ENCODE measurements at regions not wholly inside any gene's neighbourhood (a gene's known extent, or its start where the extent isn't known, plus 50 kb on each side); places are given as distances from the start of the nearest gene placed in this dataset.

DNA sequence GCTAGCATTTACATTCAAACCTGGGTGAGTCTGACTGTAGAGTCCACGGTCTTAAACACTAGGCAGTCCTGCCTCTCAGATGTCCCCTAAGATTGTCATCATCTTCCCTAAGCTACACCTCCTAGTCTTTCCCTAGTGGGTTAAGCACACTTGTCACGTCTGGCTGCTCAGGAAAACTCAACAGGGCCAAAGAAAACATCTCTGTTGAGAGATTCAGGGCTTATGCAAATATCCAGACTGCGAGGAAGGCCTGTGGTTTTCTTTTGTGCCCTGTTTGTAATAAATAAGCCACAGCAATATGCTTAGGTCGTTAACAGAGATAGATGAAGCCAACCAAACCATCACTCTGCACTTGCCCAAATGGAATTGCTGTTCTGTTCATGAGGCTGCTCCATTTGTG, 472.6 kb upstream of the DEPDC1 start:
- no peak for DNase-seq

DNA sequence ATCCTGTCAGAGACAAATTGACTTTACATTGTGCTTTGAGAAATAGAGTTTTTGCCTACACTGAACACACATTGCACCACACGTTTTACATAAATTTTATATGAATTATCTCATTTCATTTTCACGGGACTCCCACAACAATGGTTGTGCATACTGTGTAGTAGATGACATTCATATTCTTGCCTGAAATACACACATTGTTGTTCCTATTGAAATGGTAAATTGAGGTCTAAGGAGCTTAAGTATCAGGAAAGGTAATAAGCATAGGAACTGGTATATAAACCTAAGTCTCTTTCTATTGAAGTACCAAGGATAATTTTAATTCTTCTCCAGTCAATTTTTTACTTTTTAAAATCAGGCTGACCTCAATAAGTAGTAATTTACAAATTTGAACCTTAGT, 473.7 kb upstream of the DEPDC1 start:
- DNase-seq = no peak

DNA sequence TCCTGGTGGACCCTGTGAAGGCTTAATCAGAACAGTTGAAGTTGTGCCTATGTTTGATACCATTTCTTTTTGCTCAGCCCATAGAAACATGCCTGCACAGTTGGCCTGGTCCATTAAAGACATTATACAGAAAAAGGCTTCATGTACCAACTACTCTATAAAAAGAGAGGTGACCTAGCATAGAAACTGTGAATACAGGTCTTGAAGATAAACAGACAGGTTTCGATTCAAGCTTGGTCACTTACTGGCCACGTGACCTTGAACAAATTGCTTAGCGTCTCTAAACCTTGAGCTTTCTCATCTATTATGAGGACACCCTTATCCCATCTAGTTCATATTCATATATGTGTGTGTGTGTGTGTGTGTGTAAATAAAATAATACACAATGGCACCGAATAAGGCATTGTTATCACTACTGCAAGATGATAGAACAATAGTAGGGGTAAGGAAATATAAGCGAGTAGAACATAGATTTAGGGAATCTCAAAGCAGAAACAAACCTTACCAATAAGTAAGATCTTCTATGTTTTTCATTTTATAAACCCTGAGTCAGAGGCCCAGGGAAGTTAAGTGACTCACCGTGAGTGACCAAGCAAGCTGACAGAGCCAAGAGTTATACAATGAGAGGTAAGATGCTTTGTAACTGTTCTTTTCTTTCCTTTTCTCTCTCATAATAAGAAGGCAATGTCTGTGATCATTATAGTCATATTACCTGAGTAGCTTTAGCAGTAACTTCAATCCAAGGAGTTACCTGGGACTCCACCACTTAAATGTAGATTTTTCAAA, 476.8 kb upstream of the DEPDC1 start:
- peak; percentile 41 for DNase-seq

DNA sequence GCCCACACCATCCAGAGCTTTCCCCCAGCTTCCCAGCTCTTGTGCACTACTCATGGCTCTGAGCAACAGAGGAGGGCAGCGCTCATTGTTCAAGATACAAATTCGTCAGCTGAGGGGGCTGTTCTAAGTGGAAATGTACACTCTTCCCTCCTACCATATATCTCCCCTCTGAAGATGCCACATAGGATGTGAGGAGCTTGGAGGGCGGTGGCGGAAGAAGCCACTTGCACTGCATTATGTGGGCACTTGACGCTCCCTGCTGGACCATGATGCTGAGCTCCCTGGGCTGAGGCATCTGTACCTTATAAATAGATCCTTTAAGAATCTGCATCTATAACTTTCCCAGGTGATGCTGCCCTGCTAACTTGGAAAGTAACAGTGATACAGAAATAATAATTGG, 477.6 kb upstream of the DEPDC1 start:
- no peak for DNase-seq

DNA sequence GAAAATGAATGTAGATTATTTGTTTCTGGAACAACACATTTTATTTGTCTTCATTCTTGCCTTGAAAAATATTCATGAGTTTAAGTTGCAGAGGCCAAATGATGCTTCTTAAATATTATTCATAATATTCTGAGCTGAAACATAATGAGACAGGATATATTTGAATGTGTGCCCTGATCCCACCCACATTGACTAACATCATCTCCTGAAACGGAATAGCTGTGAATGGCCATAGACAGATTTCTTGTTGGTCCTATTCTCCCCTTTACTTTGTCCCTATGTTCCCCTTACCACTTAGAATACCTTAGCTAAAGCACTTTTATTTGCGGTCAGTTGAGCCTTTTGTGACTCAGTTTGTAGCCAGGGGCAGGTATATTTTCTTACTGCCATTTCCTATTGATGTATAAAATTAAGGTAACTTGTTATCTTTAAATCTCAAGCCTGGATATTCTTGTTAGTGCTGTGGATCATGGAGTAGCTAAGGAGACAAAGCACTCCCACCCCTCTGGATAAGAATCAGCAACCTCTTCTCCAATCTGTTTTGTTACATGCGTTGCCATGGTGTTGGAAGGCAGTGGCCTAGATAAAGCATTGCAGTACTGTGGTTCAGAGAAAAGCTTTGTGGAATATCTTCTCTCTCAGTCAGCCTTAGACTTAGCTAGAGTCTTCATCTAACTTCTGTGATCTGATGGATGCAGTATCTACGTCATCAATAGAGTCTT, 478.5 kb upstream of the DEPDC1 start:
- DNase-seq = no peak

DNA sequence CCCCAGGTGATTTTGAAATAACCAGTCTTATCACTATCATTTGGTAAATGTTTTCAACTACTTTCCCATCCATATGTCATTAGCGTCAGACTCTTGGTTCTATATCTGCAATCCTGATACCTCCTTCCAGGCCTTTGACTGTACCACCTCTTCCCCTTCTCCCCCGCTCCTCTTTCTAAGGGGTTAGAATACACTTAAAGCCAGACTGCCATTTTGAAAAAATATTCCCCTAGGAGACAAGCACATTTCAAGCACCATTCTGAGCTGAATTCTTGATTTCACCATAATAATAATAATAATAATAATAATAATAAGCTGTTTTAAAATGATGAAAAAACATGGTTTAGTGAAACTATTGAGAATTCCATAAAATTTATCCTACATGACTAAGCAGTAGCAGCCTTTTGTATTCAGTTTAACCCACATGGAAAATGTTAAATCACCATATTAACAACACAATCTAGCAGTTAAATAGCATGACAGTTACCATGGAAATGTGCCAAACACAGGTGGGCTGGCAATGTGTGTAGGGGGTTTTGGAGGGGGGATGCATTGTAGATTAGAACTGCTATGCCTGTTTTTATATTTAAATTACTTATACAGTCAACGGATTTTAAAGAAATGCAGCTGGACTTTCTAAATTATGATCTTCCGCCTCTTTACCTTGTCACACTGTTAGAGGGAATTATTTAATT, 480.2 kb upstream of the DEPDC1 start:
- DNase-seq = no peak

DNA sequence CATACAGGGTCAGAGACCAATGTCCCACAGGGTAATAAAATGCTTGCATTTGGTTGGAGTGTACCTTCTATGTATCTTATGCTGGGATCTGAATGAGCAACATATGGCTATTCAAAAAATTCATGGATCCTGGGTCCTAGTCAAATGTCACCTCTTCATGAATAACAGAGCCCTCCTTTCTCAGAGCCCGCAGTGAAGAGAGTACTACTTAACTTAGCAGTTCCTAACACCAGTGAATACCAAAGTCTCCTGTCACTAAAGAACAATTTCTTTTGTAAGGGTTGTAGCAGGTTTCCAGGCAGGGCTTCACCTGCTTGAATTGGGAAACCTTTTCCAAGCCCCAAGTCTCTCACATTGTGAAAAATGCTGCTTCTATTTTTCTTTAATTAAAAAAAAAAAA, 483.0 kb upstream of the DEPDC1 start:
- no peak for DNase-seq

DNA sequence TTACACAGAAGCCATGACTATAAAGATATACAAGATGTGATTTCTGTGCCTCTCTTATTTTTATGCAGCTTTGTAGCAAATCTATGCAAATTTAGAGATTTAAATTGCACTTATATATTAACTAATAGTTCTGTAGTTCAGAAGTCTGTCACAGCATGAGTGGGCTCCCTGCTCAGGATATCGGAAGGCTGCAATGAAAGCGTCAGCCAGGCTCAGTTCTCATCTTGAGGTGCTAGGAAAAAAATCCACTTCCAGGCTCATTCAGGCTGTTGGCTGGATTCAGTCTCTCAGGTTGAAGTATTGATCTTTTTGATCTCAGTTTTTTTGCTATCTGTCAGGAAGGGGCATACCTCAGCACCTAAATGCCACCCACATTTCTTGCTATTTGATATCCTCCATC, 487.4 kb upstream of the DEPDC1 start:
- DNase-seq = no peak

DNA sequence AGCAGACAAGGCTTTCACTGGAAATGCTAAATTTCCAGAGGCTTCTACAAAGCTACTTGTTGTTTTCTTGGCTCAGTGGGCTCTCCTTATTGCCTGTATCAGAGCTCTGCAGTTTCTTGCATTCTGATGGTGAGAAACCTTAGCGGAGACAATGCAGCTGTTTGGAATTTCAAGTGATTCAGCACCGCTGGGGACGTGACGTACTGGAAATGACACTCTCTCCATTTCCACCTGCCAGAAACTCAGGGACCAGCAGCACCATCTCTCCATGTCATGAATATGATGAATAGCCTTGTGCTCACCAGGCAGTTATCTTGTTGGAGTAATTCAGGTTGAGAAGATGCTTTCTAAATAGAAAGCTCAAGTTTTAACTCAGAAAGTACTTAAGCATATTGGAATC, 497.2 kb upstream of the DEPDC1 start:
- no peak for DNase-seq

DNA sequence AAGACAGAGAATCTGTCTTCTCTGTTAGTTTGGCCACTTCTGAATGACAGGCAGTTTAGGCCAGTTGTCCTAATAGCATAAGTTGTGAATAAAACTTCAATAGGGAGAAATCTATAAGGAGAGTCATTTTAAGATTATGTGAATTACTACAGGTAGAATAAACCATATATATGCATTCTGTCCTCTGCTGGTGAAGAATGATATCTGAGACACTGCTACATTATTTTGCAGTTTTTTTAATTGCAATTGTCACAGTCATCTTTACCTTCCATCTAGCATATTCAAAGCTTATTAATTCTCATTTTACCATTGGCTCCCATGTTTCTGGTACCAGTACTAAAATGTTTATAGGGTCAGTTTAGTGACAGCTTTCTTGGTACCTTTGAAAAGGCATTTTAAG, 519.6 kb upstream of the DEPDC1 start:
- DNase-seq = no peak

DNA sequence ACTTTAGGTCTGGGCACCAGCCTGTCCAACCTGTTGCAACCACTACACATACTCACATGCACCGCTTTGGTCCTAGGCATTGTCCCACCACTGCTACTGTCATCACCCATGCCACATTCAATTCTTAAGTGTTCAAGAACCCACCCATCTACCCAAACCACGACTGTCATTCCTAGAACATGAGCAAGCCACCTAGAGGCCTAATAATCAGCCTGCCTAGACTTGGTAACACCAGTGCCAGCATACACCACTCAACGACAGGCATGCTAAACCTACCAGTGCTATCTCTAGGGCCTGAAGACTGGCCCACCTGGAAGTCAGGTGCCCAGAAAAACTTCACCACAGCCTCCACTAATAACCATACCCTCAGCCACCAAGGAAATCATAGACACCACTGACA, 532.8 kb upstream of the DEPDC1 start:
- no peak for DNase-seq

DNA sequence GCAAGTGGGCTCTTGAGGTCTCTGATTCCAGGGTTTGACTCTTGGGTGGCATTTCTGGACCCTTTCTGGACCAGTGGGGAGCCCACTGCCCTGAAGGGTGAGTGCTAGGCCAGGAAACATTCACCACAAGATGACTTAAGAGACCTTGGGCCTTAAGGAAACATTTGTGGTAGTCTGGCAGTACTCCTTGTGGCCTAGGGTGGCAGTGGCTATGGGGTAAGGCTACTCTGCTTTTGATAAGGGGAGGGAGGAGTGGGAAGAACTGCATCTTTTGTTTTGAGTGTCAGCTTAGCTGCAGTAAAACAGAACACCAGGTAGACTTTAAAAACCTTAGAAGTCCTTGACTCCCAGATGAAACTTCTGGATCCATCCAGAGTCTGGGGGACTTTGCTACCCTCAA, 529.3 kb upstream of the LRRC7 start:
- DNase-seq = no peak

DNA sequence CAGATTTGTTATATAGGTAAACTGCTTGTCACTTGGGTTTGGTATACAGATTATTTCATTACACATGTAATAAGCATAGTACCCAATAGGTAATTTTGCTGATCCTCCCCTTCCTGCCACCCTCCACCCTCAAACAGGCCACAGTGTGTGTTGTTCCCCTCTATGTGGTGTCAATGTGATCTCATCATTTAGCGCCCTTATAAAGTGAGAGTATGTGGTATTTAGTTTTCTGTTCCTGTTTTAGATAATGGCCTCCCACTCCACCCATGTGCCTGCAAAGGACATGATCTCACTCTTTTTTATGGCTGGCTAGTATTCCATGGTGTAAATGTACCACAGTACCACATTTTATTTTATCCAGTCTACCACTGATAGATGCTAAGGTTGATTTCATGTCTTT, 522.1 kb upstream of the LRRC7 start:
- no peak for DNase-seq

DNA sequence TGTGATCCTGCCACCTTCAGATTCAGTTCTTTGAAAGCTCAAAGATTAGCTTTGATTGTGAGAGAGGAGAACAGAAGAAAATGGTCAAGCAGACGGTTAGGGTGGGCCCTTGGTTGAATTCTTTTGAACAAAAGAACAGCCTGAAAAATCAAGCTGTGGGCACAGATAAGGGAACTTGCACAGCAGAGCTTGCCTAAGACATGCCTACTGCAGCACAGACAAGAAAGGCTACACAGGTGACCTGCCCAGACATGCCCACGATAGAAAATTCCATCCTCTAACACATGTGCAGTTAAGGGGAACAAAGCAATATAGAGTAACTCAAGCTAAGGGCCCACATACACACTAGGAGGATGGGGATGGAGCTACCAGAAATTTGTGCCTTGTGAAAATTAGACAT, 512.5 kb upstream of the LRRC7 start:
- no peak for DNase-seq

DNA sequence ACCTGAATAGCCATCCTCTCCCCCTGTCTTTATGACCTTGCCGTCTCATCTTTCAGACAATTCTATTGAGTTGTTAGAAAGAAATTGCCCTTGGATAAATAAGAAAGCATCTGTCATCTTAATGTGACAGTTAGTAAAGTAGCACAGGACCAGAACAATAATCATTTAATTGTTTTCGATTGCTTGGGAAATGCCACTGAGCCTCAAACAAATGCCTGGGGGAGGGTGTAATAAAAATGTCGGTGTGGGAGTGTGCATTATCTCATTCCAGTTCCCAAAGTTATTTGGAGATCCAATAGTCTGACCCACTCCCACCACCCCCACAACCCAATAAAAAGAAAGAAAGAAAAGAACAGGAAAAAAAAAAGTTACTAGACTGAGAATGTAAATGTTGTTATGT, 509.3 kb upstream of the LRRC7 start:
- no peak for DNase-seq

DNA sequence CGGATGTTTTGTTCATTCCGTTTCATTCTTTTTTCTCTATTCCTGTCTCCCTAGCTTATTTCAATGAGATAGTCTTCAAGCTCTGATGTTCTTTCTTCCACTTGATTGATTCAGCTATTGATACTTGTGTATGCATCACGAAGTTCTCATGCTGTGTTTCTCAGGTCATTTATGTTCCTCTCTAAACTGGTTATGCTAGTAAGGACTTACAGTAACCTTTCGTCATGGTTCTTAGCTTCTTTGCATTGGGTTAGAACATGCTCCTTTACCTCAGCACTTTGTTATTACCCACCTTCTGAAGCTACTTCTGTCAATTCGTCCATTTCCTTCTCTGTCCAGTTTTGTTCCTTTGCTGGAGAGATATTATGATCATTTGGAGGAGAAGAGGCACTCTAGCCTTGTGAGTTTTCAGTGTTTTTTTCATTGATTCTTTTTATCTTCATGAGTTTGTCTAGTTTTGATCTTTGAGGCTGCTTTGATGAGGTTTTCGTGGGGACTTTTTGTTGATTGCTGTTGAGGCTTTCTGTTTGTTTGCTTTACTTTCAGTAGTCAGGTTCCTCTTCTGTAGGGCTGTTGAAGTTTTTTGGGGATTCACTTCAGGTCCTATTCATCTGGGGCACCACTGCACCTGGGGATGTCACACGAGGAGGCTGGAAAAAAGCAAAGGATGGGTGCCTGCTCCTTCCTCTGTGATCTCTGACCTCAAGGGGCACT, 496.9 kb upstream of the LRRC7 start:
- DNase-seq = no peak

DNA sequence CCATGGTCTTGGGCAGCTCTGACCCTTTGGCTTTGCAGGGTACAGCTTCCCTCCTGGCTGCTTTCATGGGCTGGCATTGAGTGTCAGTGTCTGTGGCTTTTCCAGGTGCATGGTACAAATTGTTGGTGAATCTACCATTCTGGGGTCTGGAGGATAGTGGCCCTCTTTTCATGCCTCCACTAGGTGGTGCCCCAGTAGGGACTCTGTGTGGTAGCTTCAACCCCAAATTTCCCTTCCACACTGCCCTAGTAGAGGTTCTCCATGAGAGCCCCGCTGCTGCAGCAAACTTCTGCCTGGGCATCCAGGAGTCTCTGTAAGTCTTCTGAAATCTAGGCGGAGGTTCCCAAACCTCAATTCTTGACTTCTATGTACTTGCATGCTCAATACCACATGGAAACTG, 494.5 kb upstream of the LRRC7 start:
- no peak for DNase-seq

DNA sequence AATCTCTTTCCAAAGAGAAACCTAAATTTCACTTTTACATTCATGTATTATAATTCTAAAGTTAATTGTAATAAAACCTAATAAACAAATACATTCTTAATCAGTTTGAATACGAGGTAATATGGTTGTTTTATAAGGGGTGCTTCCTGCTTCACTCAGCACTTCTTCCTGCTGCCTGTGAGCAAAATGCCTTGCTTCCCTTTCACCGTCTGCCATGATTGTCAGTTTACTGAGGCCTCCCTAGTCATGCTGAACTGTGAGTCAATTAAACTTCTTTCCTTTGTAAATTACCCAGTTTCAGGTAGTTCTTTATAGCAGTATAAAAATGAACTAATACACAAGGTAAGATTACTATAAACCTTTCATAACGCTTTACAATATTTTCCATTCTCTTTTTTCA, 491.1 kb upstream of the LRRC7 start:
- no peak for DNase-seq

DNA sequence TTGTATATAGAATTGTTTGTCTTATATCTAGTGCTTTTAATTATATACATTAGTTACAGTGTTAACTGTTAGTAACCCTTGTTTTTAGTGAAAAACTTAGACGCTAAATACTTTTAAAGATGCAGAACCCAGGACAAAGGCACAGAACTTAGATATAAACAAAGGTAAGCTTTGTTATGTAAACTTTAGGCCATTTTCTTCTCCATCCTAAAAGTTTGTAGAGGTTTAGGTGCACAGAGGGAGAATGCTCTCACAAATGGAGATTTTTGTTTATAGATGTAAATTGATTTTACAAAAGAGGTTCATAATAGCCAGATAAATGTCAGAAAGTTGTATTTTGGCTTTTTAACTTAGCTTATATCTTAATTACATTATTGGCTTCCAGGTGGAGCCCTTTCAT, 490.5 kb upstream of the LRRC7 start:
- DNase-seq = no peak

DNA sequence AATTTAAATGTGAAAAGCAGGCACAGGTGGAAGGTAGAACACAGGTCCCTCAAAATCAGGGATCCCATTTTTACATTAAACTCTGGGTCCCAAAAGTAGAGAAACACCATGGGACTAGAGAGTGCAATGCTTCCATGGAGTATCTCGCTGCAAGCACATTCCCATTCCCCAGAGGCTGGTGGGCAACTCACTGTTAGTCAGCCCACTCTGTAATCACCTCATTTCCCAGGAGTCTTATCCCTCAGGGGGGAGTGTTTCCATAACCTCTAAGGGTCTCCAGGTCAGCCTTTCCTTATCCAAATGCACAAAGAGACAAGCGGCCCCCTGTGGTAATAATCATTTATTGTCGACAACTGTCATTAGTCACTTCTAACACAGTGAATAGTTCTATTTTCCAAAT, 490.1 kb upstream of the LRRC7 start:
- no peak for DNase-seq

DNA sequence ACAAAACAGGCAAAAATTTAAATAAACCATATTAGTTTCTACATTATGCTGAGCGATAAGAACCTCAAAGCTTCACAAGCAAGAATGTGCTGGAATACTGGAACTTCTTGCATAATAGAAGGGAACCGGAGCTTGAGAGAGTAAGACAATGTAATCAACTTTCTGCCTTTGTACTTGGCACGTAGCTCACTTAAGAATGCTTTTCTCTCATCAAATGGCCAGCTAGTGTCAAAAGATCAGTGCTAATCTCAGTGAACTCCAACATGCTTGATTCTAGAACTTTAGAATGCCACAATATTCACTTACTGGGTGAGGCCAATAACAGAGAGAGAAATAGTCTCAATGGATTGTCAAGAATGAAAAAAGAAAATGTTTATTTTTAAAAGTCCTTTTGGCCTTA, 486.1 kb upstream of the LRRC7 start:
- no peak for DNase-seq

DNA sequence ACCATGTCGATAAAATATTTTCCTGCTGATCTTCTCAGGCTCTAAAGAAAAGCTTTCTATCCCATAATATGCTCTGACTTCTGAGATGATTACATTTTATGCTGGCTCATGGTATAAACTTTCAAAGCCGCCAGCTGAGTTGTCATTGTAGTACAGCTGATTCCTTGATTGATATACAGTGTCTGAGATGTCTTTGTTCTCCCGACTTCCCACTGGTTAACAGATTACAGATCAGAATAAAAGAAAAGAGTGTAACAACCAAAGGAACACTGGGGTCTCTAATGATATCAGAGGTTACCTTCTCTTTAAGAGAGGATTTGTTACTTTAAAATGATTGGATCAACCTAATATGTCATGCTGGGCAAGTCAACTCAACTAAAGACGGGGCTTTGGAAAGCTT, 485.4 kb upstream of the LRRC7 start:
- DNase-seq = no peak

DNA sequence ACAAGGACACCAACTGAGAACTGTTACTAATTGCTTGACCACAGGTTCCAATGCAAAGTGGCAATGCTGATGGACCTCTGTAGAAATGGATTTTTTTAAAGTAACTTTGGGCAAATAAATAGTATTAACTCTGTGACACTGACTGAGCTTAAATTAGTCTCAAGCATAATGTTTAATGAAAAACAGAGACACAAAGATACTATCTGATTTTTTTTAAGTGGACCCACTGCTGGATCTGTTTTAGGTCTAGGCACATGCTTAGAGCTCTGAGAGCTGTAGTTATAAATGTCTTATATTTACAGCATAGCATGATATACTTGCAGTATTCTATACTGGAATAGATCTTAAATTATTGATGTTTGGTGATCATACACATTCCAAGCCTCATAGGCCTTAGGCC, 481.6 kb upstream of the LRRC7 start:
- no peak for DNase-seq

DNA sequence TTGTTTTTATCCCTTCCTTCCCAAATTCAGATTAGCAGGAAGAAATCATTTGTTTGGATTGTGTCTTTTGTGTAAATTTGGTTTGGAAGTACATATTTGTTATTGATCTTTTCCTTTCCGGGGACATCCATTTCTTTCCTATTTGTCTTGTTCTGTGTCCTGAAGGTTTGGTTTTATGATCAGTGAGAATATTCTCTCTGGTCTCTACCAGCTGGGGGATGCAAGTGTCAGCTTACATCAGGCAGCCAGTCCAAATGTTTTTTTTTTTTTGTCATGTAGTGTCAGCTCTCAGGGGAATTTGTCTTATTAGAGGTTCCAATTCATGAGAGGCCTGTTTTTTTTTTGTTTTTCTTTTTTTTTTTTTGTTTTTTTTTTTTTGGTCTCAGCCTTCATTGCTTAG, 479.2 kb upstream of the LRRC7 start:
- DNase-seq = no peak

Measured in fibroblast of skin of right biceps (primary cell).